ENCODE measurements at regions not wholly inside any gene's neighbourhood (a gene's known extent, or its start where the extent isn't known, plus 50 kb on each side); places are given as distances from the start of the nearest gene placed in this dataset.

GRCh38 chr3:88610820-88611219 is 461.1 kb downstream of the C3orf38 start:
- no peak for TF ChIP-seq CTCF (conservative IDR thresholded peaks at IDR 0.05; ENCODE audit: low read depth, low read length)
- DNase-seq (ENCODE audit: low read depth) = no peak
- no peak overlapping the region for H3K4me3 ChIP-seq (ENCODE audit: low read depth, low read length)

- peak; percentile 41 for DNase-seq (ENCODE audit: low read depth)
- TF ChIP-seq CTCF (conservative IDR thresholded peaks at IDR 0.05; ENCODE audit: low read depth, low read length) = no peak
- H3K4me3 ChIP-seq (ENCODE audit: low read depth, low read length) = no peak overlapping the region
Observed at GRCh38 chr3:88611826-88612326, 462.1 kb downstream of the C3orf38 start.

GRCh38 chr3:88616413-88616812 is 466.7 kb downstream of the C3orf38 start:
- no peak for DNase-seq (ENCODE audit: low read depth)
- no peak overlapping the region for H3K4me3 ChIP-seq (ENCODE audit: low read depth, low read length)
- TF ChIP-seq CTCF (conservative IDR thresholded peaks at IDR 0.05; ENCODE audit: low read depth, low read length) = no peak

- no peak for TF ChIP-seq CTCF (conservative IDR thresholded peaks at IDR 0.05; ENCODE audit: low read depth, low read length)
- no peak overlapping the region for H3K4me3 ChIP-seq (ENCODE audit: low read depth, low read length)
- peak; percentile 10 for DNase-seq (ENCODE audit: low read depth)
Observed at GRCh38 chr3:88617283-88617682, 467.5 kb downstream of the C3orf38 start.

GRCh38 chr3:88618021-88618645 is 468.4 kb downstream of the C3orf38 start:
- TF ChIP-seq CTCF (conservative IDR thresholded peaks at IDR 0.05; ENCODE audit: low read depth, low read length) = no peak
- no peak for DNase-seq (ENCODE audit: low read depth)
- no peak overlapping the region for H3K4me3 ChIP-seq (ENCODE audit: low read depth, low read length)

GRCh38 chr3:88621586-88621985 is 471.8 kb downstream of the C3orf38 start:
- DNase-seq (ENCODE audit: low read depth) = no peak
- no peak overlapping the region for H3K4me3 ChIP-seq (ENCODE audit: low read depth, low read length)
- no peak for TF ChIP-seq CTCF (conservative IDR thresholded peaks at IDR 0.05; ENCODE audit: low read depth, low read length)

GRCh38 chr3:88623709-88624108 is 473.9 kb downstream of the C3orf38 start:
- TF ChIP-seq CTCF (conservative IDR thresholded peaks at IDR 0.05; ENCODE audit: low read depth, low read length) = no peak
- no peak for DNase-seq (ENCODE audit: low read depth)
- H3K4me3 ChIP-seq (ENCODE audit: low read depth, low read length) = no peak overlapping the region

Data from choroid plexus epithelial cell (primary cell).